GM10266 (cell line): ENCODE measurements at regions not wholly inside any gene's neighbourhood (a gene's known extent, or its start where the extent isn't known, plus 50 kb on each side); places are given as distances from the start of the nearest gene placed in this dataset.
"Not testable (repeated sequence)": the region's sequence is repeated elsewhere in the genome, so short reads cannot be mapped to it uniquely, and the experiment has no call there.

Source experiments
- DNase-seq: peaks from one replicate; pipeline ENCODE4 v3.0.0; 2012; ENCODE audit errors: extremely low spot score
- CTCF ChIP-seq: IDR thresholded peaks from 2 replicates; pipeline ENCODE4 v1.5.1; 2012; ENCODE audit warnings: mild to moderate bottlenecking, low read depth; ENCODE audit not compliant: control insufficient read depth, insufficient read depth; ENCODE audit errors: missing control alignments

GRCh38 chr10:109678857-109679256 is 244.5 kb downstream of the XPNPEP1 start:
- no peak for TF ChIP-seq CTCF
- no peak for DNase-seq

DNA sequence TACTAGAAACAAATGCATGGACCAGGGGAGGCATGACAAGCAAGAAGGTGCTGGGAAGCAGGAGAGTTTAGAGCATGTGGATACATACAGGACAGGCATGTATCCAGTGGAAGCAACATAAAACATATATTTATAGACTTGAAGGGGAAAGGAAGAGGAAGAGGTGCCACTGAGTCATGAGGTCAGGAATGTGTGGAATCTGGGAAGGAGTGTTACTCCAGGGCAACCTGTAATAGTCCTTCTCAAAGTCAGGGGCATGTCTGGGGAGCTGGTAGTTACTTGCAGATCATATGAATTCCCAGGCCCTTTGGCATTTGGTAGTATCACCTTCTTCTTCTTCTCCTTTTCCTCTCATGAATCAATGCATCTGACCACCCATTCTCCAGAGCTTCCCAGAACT is 246.6 kb downstream of the XPNPEP1 start:
- DNase-seq: no peak
- TF ChIP-seq CTCF: no peak

DNA sequence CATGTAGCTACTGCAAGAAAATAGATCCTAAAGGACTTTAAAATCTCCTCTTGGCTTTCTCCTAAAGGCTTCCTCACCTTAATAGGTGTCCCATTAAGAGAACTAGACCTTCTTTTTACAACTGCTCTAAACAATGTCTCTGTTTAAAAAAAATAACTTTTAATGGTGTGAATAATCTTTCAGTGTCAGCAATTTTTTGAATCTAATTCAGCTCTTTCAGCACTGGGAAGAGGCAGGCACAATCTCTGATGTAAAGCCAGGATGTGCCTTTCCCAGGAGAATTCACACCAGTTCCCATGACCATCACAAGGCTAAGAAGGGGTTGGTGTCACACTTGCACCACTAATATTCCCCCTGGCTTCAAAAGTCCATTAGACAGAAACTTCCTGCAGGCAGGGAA is 254.6 kb downstream of the XPNPEP1 start:
- TF ChIP-seq CTCF: no peak
- no peak for DNase-seq

- no peak for TF ChIP-seq CTCF
- DNase-seq: no peak
These were observed 255.1 kb downstream of the XPNPEP1 start for GRCh38 chr10:109668154-109668665.

DNA sequence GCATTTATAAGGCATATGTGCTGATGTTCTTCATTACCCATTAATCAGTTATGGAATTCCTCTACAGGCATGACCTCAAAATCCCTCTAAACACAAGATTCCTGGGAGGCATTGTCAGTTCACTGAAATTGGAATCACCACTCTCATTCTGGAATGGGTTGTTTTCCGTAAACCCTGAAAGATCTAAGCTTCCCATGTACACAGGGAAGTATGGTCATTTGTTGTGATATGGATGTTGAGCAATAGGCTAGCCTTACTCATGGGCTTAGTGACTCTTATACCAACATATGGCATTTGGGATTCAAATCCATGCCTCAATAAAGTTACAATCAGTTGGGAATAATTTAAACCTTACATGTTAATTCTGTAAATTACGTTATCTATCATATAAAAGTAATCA is 258.0 kb downstream of the XPNPEP1 start:
- no peak for TF ChIP-seq CTCF
- no peak for DNase-seq

GRCh38 chr10:109664554-109664953 is 258.8 kb downstream of the XPNPEP1 start:
- no peak for DNase-seq
- no peak for TF ChIP-seq CTCF

- TF ChIP-seq CTCF: no peak
- no peak for DNase-seq
These were observed 260.2 kb downstream of the XPNPEP1 start for GRCh38 chr10:109663122-109663521.

GRCh38 chr10:109652612-109653011 is 270.7 kb downstream of the XPNPEP1 start:
- not testable (repeated sequence) for DNase-seq
